ENCODE measurements at regions not wholly inside any gene's neighbourhood (a gene's known extent, or its start where the extent isn't known, plus 50 kb on each side); places are given as distances from the start of the nearest gene placed in this dataset.

- DNase-seq: peak; percentile 54
- Histone ChIP-seq H3K23ac (ENCODE audit: low read depth, low read length) (no peak overlapping the region), H3K27me3 (ENCODE audit: control insufficient read depth, insufficient read depth, low read length) (no peaks in the 10 kb centered on the region), H3K9me3 (ENCODE audit: control insufficient read depth, insufficient read depth, low read length) (no peaks in the 10 kb centered on the region), H4K5ac (ENCODE audit: low read depth, low read length) (no peak overlapping the region), H2BK120ac (ENCODE audit: low read depth, low read length) (no peak overlapping the region), H2AFZ (replicated peaks; ENCODE audit: low read length, poor library complexity) (no peak overlapping the region), H3K4me1 (ENCODE audit: control insufficient read depth, insufficient read depth, low read length) (peaks cover 9% of the 10 kb centered on the region), H3K14ac (replicated peaks; ENCODE audit: low read depth, low read length) (no peak overlapping the region), H3K18ac (ENCODE audit: low read depth, low read length) (no peak overlapping the region), H3K4me3 (ENCODE audit: insufficient read depth, low read depth, low read length) (no peak overlapping the region), H2BK15ac (ENCODE audit: low read depth, low read length) (no peak overlapping the region), H2BK20ac (ENCODE audit: low read depth, low read length) (no peak overlapping the region), H4K20me1 (ENCODE audit: insufficient read depth, low read length) (no peaks in the 10 kb centered on the region), H2BK5ac (ENCODE audit: low read depth, low read length, poor library complexity, severe bottlenecking) (no peak overlapping the region), H4K91ac (ENCODE audit: insufficient read depth, low read depth, low read length) (0 out of 2 replicates have a peak overlapping the region, but pooled peaks have one; percentile 13), H2AK9ac (replicated peaks; ENCODE audit: low read depth, low read length, poor library complexity) (no peak overlapping the region), H4K8ac (ENCODE audit: low read depth in 2 of 2, low read length in 2 of 2) (no peak overlapping the region), H3K4ac (ENCODE audit: low read depth, low read length) (no peak overlapping the region), H3K56ac (ENCODE audit: extremely low read depth, insufficient read depth, low read length) (no peak overlapping the region), H2AK5ac (ENCODE audit: low read depth, low read length) (no peak overlapping the region), H3K36me3 (ENCODE audit: control insufficient read depth, insufficient read depth, low read length) (no peaks in the 10 kb centered on the region), H3K4me2 (ENCODE audit: low read depth, low read length) (no peak overlapping the region), H3K79me1 (ENCODE audit: low read depth in 1 of 2, low read length in 2 of 2) (peaks cover 6 to 9% of the 10 kb centered on the region in 2 experiments), H3K9ac (ENCODE audit: low read depth, low read length) (no peak overlapping the region), H3K9me1 (ENCODE audit: insufficient read depth, low read length) (peaks cover 7% of the 10 kb centered on the region; the same call in 1 of the 2 replicates), H3K27ac (ENCODE audit: insufficient read depth, low read length) (no peak overlapping the region)
- 100% methylated on average over 1 of the region's 3 CpGs; no CpG with 5 or more reads in 1 of the 2 experiments for WGBS, 2 experiments (ENCODE audit: extremely low coverage in 2 of 2, insufficient read length in 1 of 2)
- intact Hi-C loops (cut with micrococcal nuclease): no loop called here
- ChIA-PET POLR2A (ENCODE audit: unreplicated experiment) (no interaction called here), CTCF (interaction anchor here (1.4 to 1.8 kb wide), 2 partner anchors 10 to 19 kb away, joined by 4 read pairs; no protein-coding TSS in a partner anchor)
- in situ Hi-C loops (cut with MboI; ENCODE audit: low sequenced_read_pairs): no loop called here
- TF ChIP-seq CHD1 (IDR thresholded peaks at IDR 0.05; ENCODE audit: low read depth, low read length) (no peak), CEBPB (IDR thresholded peaks at IDR 0.05; ENCODE audit: low read depth, low read length) (peak; percentile 36; the same call in 1 of the 2 replicates), ELK1 (IDR thresholded peaks at IDR 0.05; ENCODE audit: borderline replicate concordance, low read depth, low read length) (no peak)
- dilution Hi-C loops (cut with HindIII; ENCODE audit: low sequenced_read_pairs, unreplicated experiment): no loop called here
- no TSS peak for BruUV-seq (replicated peaks)
- ATAC-seq (ENCODE audit: low read depth): no peak
Observed at GRCh38 chr4:182188622-182189021, 54.6 kb upstream of the TENM3 start.

Measured in IMR-90 (cell line).